Adrenal gland (tissue), 9 donors: ENCODE measurements at regions not wholly inside any gene's neighbourhood (a gene's known extent, or its start where the extent isn't known, plus 50 kb on each side); places are given as distances from the start of the nearest gene placed in this dataset.

ENCODE experiments used
- DNase-seq, 7 donors: peaks; one replicate each; pipeline ENCODE4 v3.0.0-alpha.2; 2019 to 2020
- H3K27ac ChIP-seq, 5 donors: fragments of 200-600 bp; sonication (generic) in 4 of 5; 1 replicate in 3 of 5; 2 replicates in 2 of 5; pipeline versions ENCODE4 v1.5.1 to v1.8.0; 2016 to 2020; ENCODE audit warnings: mild to moderate bottlenecking in 1 of 5
- H3K27me3 ChIP-seq: fragments of 200-600 bp; 2 replicates; pipeline ENCODE4 v1.8.0; 2021
- H3K36me3 ChIP-seq, 2 donors: fragments of 200-600 bp; replicated peaks in 1 of 2; 1 replicate in 1 of 2; 2 replicates in 1 of 2; pipeline versions ENCODE4 v1.5.1 to v1.8.0; 2018 to 2022
- H3K4me1 ChIP-seq, 2 donors: fragments of 200-600 bp; replicated peaks in 1 of 2; 1 replicate in 1 of 2; 2 replicates in 1 of 2; pipeline versions ENCODE4 v1.5.1 to v1.8.0; 2018 to 2021
- H3K4me3 ChIP-seq, 4 donors: fragments of 200-600 bp; sonication (generic) in 3 of 4; one replicate each; pipeline ENCODE4 v1.5.1; 2016 to 2018
- H3K9me3 ChIP-seq, 3 donors: fragments of 200-600 bp; sonication (generic) in 1 of 3; replicated peaks in 1 of 3; 1 replicate in 2 of 3; 2 replicates in 1 of 3; pipeline versions ENCODE4 v1.5.1 to v1.8.0; 2016 to 2021
- POLR2A ChIP-seq, 2 donors: fragments of 450-650 bp; IDR thresholded peaks; one replicate each; pipeline ENCODE4 v1.6.1; 2017; ENCODE audit warnings: antibody characterized with exemption in 2 of 2, mild to moderate bottlenecking in 2 of 2, moderate library complexity in 1 of 2
- WGBS, 4 donors: extraction: QIAGEN DNeasy Blood & Tissue Kit in 2 of 4; methylation state at CpG; one replicate each; pipeline versions ENCODE4 v1.1.5 to v1.1.7; 2013 to 2017; 5-methylcytosine and 5-hydroxymethylcytosine counted together
- intact Hi-C, 2 donors: fragments of 100-400 bp; cut with DNase I; formaldehyde crosslinking; loops; one replicate each; pipeline versions ENCODE4 v1.14.1 to v1.15.0; 2022 to 2023
- TF ChIP-seq, protein P1 (sequence below), 6 experiments: fragments of 450-650 bp in 4 of 6; fragments of 200-600 bp in 2 of 6; sonication (generic) in 1 of 6; IDR thresholded peaks; 1 replicate in 5 of 6; 2 replicates in 1 of 6; pipeline versions ENCODE4 v1.5.1 to v1.8.0; 2016 to 2021; ENCODE audit warnings: antibody characterized with exemption in 6 of 6, mild to moderate bottlenecking in 2 of 6, moderate library complexity in 1 of 6
- donor health status: healthy with polysubstance abuse.
- donor health status: Bipolar disorder and iron deficiency.
- donor health status: DM: yes; HTN: yes; CAD: no.
- donor health status: DM: no; HTN: no; CAD: no.
- donor health status: DM: no; HTN: no; CAD: no.

DNA sequence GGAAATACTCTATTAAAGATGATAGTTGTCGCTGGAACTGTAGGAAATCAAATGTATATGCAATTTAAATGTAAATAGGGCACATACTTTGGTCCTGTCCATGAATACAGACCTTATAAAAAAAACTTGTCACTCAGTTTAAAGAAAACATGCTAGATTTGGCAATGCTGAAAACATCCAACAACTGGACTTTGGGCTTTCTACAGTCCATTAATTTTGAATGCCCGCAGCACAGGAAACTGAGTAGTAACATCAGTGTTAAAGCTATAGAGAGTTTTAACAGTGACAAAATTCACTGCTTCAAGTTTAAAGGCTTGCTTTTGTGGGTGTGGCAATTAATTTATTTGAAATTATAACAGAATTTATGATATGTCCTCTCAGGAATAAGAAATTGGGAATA, 578.4 kb downstream of the TRIML1 start:
- no peaks in the 10 kb centered on the region for H3K27me3 ChIP-seq
- no peak for TF ChIP-seq POLR2A (IDR thresholded peaks at IDR 0.05)
- TF ChIP-seq, protein P1, sequence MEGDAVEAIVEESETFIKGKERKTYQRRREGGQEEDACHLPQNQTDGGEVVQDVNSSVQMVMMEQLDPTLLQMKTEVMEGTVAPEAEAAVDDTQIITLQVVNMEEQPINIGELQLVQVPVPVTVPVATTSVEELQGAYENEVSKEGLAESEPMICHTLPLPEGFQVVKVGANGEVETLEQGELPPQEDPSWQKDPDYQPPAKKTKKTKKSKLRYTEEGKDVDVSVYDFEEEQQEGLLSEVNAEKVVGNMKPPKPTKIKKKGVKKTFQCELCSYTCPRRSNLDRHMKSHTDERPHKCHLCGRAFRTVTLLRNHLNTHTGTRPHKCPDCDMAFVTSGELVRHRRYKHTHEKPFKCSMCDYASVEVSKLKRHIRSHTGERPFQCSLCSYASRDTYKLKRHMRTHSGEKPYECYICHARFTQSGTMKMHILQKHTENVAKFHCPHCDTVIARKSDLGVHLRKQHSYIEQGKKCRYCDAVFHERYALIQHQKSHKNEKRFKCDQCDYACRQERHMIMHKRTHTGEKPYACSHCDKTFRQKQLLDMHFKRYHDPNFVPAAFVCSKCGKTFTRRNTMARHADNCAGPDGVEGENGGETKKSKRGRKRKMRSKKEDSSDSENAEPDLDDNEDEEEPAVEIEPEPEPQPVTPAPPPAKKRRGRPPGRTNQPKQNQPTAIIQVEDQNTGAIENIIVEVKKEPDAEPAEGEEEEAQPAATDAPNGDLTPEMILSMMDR (IDR thresholded peaks at IDR 0.05), result no peak
- H3K36me3 ChIP-seq, result no peaks in the 10 kb centered on the region
- 86 to 92% (median 88%) methylated on average over 2 of the region's 2 CpGs for WGBS, 4 donors
- intact Hi-C loops, result no loop called here
- H3K27ac ChIP-seq, result no peak overlapping the region
- no peak for DNase-seq
- H3K9me3 ChIP-seq, result no peaks in the 10 kb centered on the region
- H3K4me3 ChIP-seq, result no peak overlapping the region
- H3K4me1 ChIP-seq, result no peaks in the 10 kb centered on the region

DNA sequence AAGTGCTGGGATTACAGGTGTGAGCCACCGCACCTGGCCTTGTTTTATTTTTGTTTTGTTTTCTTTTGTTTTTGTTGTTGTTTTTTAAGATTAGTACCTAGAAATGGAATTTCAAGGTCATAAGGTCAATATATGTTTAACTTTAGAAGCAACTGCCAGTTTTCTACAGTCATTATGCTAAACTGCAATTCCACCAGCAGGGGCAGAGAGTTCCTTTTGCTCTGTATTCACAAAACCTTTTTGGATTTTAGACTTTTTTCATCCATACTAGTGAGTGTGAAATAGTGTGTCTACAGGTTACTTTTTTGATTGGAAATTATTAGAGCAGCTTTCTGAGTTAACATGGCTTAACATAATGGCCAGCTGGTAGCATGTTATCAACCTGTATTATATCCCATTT, 580.6 kb downstream of the TRIML1 start:
- Histone ChIP-seq H3K4me1 (no peaks in the 10 kb centered on the region), H3K27me3 (no peaks in the 10 kb centered on the region), H3K4me3 (no peak overlapping the region), H3K27ac (no peak overlapping the region), H3K9me3 (no peaks in the 10 kb centered on the region), H3K36me3 (no peaks in the 10 kb centered on the region)
- no peak for DNase-seq
- TF ChIP-seq, protein P1 (IDR thresholded peaks at IDR 0.05), result no peak
- no peak for TF ChIP-seq POLR2A (IDR thresholded peaks at IDR 0.05)
- WGBS, 4 donors, result 90 to 100% (median 92%) methylated on average over 1 of the region's 1 CpG
- intact Hi-C loops, result no loop called here

DNA sequence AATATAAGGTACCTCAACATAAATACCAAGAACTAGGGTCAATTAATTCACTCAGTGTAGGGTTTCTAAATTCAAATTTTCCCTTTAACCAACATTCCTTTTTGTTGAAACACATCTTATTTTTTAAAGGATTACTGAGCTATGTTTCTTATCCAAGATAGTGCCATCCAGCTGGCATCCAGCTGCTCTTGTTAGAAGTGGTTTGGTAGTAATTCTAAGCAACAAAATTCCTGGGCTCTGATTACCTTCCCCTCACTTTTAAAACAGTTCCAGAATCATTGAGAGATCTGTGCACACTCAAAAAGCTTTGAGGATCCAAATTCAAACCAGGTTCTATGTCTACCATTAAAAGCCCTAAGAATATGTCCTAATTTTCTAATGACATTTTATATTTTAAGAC, 583.7 kb downstream of the TRIML1 start:
- no peak overlapping the region for H3K4me3 ChIP-seq
- no peaks in the 10 kb centered on the region for H3K9me3 ChIP-seq
- H3K36me3 ChIP-seq, result no peaks in the 10 kb centered on the region
- intact Hi-C loops, result no loop called here
- no peak for DNase-seq
- no peak overlapping the region for H3K27ac ChIP-seq
- no peaks in the 10 kb centered on the region for H3K4me1 ChIP-seq
- TF ChIP-seq, protein P1 (IDR thresholded peaks at IDR 0.05), result no peak
- no peak for TF ChIP-seq POLR2A (IDR thresholded peaks at IDR 0.05)
- no peaks in the 10 kb centered on the region for H3K27me3 ChIP-seq

DNA sequence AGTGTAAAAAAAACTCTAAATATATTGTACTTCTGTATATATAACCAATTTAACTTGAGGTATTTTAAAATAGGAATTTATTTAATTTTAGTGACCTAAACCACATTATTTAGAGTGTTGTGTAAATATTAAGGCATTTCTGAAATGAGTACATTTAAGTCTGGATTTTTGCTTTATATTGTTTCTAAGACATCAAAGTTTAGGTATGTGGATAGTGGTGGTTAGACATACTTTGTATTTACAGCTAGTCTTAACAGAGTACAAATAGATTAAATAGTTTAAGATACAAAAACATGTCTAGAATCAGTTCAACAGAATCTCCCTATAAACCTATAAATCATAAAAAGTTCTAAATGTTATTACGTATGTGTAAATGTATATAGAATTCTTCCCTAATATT, 588.5 kb downstream of the TRIML1 start:
- intact Hi-C loops, result no loop called here
- no peak for DNase-seq
- Histone ChIP-seq H3K36me3 (no peaks in the 10 kb centered on the region), H3K4me3 (no peak overlapping the region), H3K27me3 (no peaks in the 10 kb centered on the region), H3K9me3 (no peaks in the 10 kb centered on the region), H3K4me1 (no peaks in the 10 kb centered on the region), H3K27ac (no peak overlapping the region)
- WGBS, 4 donors, result 84 to 91% (median 87%) methylated on average over 1 of the region's 1 CpG
- no peak for TF ChIP-seq POLR2A (IDR thresholded peaks at IDR 0.05)
- TF ChIP-seq, protein P1 (IDR thresholded peaks at IDR 0.05), result no peak
